ENCODE measurements at regions not wholly inside any gene's neighbourhood (a gene's known extent, or its start where the extent isn't known, plus 50 kb on each side); places are given as distances from the start of the nearest gene placed in this dataset.

- FAIRE-seq (no peak), DNase-seq (ENCODE audit: low read depth, low spot score) (no peak)
- TF ChIP-seq POLR2AphosphoS5 (IDR thresholded peaks at IDR 0.05; ENCODE audit: insufficient read depth, low read depth, low read length) (no peak), FOS (IDR thresholded peaks at IDR 0.05; ENCODE audit: borderline replicate concordance, insufficient read depth, low read length) (no peak), JUN (IDR thresholded peaks at IDR 0.05; ENCODE audit: borderline replicate concordance, insufficient read depth, insufficient read length, low read depth) (no peak), GATA2 (IDR thresholded peaks at IDR 0.05; ENCODE audit: insufficient read depth, insufficient read length, low read depth, low read length) (no peak), MAX (IDR thresholded peaks at IDR 0.05; ENCODE audit: insufficient read depth, insufficient read length) (no peak), EZH2 (IDR thresholded peaks at IDR 0.05; ENCODE audit: borderline replicate concordance, low read depth, low read length, severe bottlenecking) (no peak), POLR2A (IDR thresholded peaks at IDR 0.05; ENCODE audit: low read depth, low read length) (no peak), MYC (IDR thresholded peaks at IDR 0.05; ENCODE audit: low read depth, low read length) (no peak)
- TF ChIP-seq, protein P1, sequence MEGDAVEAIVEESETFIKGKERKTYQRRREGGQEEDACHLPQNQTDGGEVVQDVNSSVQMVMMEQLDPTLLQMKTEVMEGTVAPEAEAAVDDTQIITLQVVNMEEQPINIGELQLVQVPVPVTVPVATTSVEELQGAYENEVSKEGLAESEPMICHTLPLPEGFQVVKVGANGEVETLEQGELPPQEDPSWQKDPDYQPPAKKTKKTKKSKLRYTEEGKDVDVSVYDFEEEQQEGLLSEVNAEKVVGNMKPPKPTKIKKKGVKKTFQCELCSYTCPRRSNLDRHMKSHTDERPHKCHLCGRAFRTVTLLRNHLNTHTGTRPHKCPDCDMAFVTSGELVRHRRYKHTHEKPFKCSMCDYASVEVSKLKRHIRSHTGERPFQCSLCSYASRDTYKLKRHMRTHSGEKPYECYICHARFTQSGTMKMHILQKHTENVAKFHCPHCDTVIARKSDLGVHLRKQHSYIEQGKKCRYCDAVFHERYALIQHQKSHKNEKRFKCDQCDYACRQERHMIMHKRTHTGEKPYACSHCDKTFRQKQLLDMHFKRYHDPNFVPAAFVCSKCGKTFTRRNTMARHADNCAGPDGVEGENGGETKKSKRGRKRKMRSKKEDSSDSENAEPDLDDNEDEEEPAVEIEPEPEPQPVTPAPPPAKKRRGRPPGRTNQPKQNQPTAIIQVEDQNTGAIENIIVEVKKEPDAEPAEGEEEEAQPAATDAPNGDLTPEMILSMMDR (IDR thresholded peaks at IDR 0.05; ENCODE audit: extremely low read depth in 1 of 2, insufficient read depth in 1 of 2, low read depth in 1 of 2, low read length in 2 of 2), result no peak
- Histone ChIP-seq H3K9me3 (replicated peaks; ENCODE audit: control insufficient read depth, insufficient read depth, low read length) (no peaks in the 10 kb centered on the region), H4K20me1 (replicated peaks; ENCODE audit: control insufficient read depth, extremely low read depth, insufficient read depth, low read length) (no peaks in the 10 kb centered on the region), H3K4me2 (ENCODE audit: insufficient read depth, low read length) (no peak overlapping the region), H3K9me1 (replicated peaks; ENCODE audit: control insufficient read depth, extremely low read depth, insufficient read depth, low read length) (no peaks in the 10 kb centered on the region), H3K36me3 (ENCODE audit: control insufficient read depth in 2 of 2, extremely low read depth in 1 of 2, insufficient read depth in 2 of 2, low read length in 2 of 2) (no peaks in the 10 kb centered on the region), H3K27ac (ENCODE audit: insufficient read depth, low read depth, low read length) (no peak overlapping the region), H2AFZ (ENCODE audit: low read depth, low read length) (no peak overlapping the region), H3K9ac (replicated peaks; ENCODE audit: extremely low read depth, insufficient read depth, low read length) (no peak overlapping the region), H3K79me2 (ENCODE audit: control insufficient read depth, insufficient read depth, low read length) (no peaks in the 10 kb centered on the region), H3K4me3 (replicated peaks in 1 of 3; ENCODE audit: insufficient read depth in 1 of 3, low read depth in 1 of 3, low read length in 3 of 3) (no peak overlapping the region), H3K27me3 (ENCODE audit: control insufficient read depth in 2 of 2, insufficient read depth in 2 of 2, low read length in 2 of 2) (no peaks in the 10 kb centered on the region), H3K4me1 (ENCODE audit: control insufficient read depth, extremely low read depth, insufficient read depth, low read length) (peaks cover 37% of the 10 kb centered on the region)
- ChIA-PET CTCF (interaction anchor here (2.0 kb wide), 1 partner anchor 123 kb away, joined by 7 read pairs; no protein-coding TSS in a partner anchor), POLR2A (no interaction called here)
- intact Hi-C loops (cut with micrococcal nuclease) (no loop called here), dilution Hi-C loops (cut with MboI; ENCODE audit: extremely low pct_ligation_motif_present, low sequenced_read_pairs) (no loop called here)
- no TSS peak for BruUV-seq (replicated peaks)
Observed at GRCh38 chr12:27183342-27183741, 60.7 kb upstream of the STK38L start.

Data from endothelial cell of umbilical vein (primary cell).